Kidney (tissue), 13 donors: ENCODE measurements at regions not wholly inside any gene's neighbourhood (a gene's known extent, or its start where the extent isn't known, plus 50 kb on each side); places are given as distances from the start of the nearest gene placed in this dataset.
A peak's percentile ranks its signal among the peaks of the same experiment; 100 is the strongest.

Experiments used
- DNase-seq, 5 donors: peaks; one replicate each; pipeline ENCODE4 v3.0.0-alpha.2; 2013 to 2020
- FAIRE-seq: peaks from 2 replicates; lab custom pipeline; 2012; peaks lifted over from hg19 to GRCh38; lab: Jason Lieb, UNC
- H3K27ac ChIP-seq, 2 donors: one replicate each; pipeline ENCODE4 v1.7.0; 2013; ENCODE audit warnings: low read depth in 2 of 2, low read length in 2 of 2, inconsistent platforms in 1 of 2
- H3K27me3 ChIP-seq: one replicate; pipeline ENCODE4 v1.7.1; 2013; ENCODE audit warnings: low read length, inconsistent platforms; ENCODE audit not compliant: control insufficient read depth, insufficient read depth
- H3K36me3 ChIP-seq, 3 donors: one replicate each; pipeline versions ENCODE4 v1.7.0 to v1.7.1; 2013; ENCODE audit warnings: low read length in 3 of 3, control low read depth in 1 of 3, inconsistent platforms in 1 of 3; ENCODE audit not compliant: insufficient read depth in 3 of 3, control insufficient read depth in 2 of 3
- H3K4me1 ChIP-seq, 3 donors: one replicate each; pipeline versions ENCODE4 v1.7.0 to v1.7.1; 2013; ENCODE audit warnings: low read length in 3 of 3, inconsistent platforms in 1 of 3, low read depth in 1 of 3; ENCODE audit not compliant: control insufficient read depth in 2 of 3, insufficient read depth in 2 of 3
- H3K4me3 ChIP-seq, 3 donors: one replicate each; pipeline versions ENCODE4 v1.7.0 to v1.8.1; 2013; ENCODE audit warnings: low read length in 3 of 3, control low read depth in 1 of 3, inconsistent platforms in 1 of 3
- H3K9ac ChIP-seq, 3 donors: one replicate each; pipeline versions ENCODE4 v1.7.0 to v1.7.1; 2013; ENCODE audit warnings: low read length in 3 of 3, control low read depth in 1 of 3, inconsistent platforms in 1 of 3
- H3K9me3 ChIP-seq, 3 donors: one replicate each; pipeline versions ENCODE4 v1.7.0 to v1.7.1; 2013; ENCODE audit warnings: low read length in 3 of 3, control low read depth in 1 of 3, inconsistent platforms in 1 of 3; ENCODE audit not compliant: control insufficient read depth in 2 of 3, insufficient read depth in 1 of 3
- intact Hi-C: fragments of 100-400 bp; cut with DNase I; formaldehyde crosslinking; loops from one replicate; pipeline ENCODE4 v1.11.1; 2022
- TF ChIP-seq, protein P1 (sequence below): IDR thresholded peaks from 3 replicates; pipeline ENCODE4 v1.5.1; 2012; ENCODE audit warnings: mild to moderate bottlenecking, moderate library complexity, borderline replicate concordance; ENCODE audit not compliant: insufficient read depth; ENCODE audit errors: extremely low read depth
- donor health status: control.
- donor health status: control.
- donor health status: control.
- donor health status: control.
- donor health status: control.
- donor health status: DM: yes; HTN: yes; CAD: no.
- donor health status: Normal renal cell carcinoma (clear cell type).

GRCh38 chr2:216765761-216766262 is 70.5 kb upstream of the IGFBP5 start:
- DNase-seq, result peak in 4 of 5 donors; percentile 78 to 85 (median 82)
- H3K9me3 ChIP-seq, result no peaks in the 10 kb centered on the region
- peaks cover 0 to 2% (median 0%) of the 10 kb centered on the region in 3 donors for H3K4me1 ChIP-seq
- H3K27me3 ChIP-seq, result no peaks in the 10 kb centered on the region
- H3K27ac ChIP-seq, result no peak overlapping the region
- TF ChIP-seq, protein P1, sequence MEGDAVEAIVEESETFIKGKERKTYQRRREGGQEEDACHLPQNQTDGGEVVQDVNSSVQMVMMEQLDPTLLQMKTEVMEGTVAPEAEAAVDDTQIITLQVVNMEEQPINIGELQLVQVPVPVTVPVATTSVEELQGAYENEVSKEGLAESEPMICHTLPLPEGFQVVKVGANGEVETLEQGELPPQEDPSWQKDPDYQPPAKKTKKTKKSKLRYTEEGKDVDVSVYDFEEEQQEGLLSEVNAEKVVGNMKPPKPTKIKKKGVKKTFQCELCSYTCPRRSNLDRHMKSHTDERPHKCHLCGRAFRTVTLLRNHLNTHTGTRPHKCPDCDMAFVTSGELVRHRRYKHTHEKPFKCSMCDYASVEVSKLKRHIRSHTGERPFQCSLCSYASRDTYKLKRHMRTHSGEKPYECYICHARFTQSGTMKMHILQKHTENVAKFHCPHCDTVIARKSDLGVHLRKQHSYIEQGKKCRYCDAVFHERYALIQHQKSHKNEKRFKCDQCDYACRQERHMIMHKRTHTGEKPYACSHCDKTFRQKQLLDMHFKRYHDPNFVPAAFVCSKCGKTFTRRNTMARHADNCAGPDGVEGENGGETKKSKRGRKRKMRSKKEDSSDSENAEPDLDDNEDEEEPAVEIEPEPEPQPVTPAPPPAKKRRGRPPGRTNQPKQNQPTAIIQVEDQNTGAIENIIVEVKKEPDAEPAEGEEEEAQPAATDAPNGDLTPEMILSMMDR, result no peak
- no peak overlapping the region for H3K4me3 ChIP-seq
- FAIRE-seq, result no peak
- H3K9ac ChIP-seq, result no peak overlapping the region
- H3K36me3 ChIP-seq, result no peaks in the 10 kb centered on the region
- intact Hi-C loops, result no loop called here

DNA sequence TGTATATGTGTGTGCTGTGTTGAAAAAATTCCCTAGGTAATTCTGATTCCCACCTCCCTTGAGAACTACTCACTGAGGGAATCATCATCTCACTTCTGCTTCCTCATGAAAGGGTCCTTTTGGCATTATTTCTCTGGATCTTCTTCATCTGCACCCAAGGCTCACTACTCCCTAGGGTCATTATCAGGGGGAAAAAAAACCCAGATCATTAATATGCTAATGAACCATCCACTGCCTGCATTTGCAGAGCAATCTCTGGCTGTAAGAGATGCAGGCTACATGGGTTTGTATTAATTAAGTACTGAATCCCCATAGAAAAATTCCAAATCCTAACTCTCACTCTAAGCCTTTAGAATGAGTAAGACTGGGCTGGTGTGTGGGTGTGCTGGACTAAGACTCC is 68.0 kb upstream of the IGFBP5 start:
- Histone ChIP-seq H3K4me3 (no peak overlapping the region), H3K9me3 (no peaks in the 10 kb centered on the region), H3K36me3 (no peaks in the 10 kb centered on the region), H3K9ac (no peak overlapping the region), H3K27me3 (no peaks in the 10 kb centered on the region), H3K4me1 (peaks cover 0 to 2% (median 0%) of the 10 kb centered on the region in 3 donors), H3K27ac (no peak overlapping the region)
- DNase-seq, result no peak
- TF ChIP-seq, protein P1, result no peak
- intact Hi-C loops, result no loop called here
- FAIRE-seq, result no peak

DNA sequence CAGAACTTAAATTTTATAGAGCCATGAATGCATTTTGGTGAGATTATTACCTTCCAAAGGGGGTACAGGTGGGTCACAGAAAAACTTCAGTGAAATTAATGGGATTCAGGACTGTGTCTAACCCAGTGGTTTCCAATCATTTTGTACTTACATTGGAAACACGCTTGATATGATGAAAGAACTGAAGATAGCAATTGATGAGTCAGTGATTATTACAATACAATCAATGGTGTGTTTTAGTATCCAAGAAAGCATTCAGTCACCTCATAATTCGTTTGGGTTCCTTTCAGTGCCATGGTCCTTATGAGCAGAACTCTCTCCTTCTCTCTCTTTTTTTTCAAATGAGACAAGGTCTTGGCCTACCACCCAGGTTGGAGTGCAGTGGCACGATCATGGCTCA is 66.5 kb upstream of the IGFBP5 start:
- no peak for DNase-seq
- TF ChIP-seq, protein P1, result no peak
- H3K9ac ChIP-seq, result no peak overlapping the region
- H3K36me3 ChIP-seq, result no peaks in the 10 kb centered on the region
- no peak overlapping the region for H3K27ac ChIP-seq
- no peaks in the 10 kb centered on the region for H3K9me3 ChIP-seq
- intact Hi-C loops, result no loop called here
- H3K27me3 ChIP-seq, result no peaks in the 10 kb centered on the region
- H3K4me1 ChIP-seq, result no peaks in the 10 kb centered on the region
- FAIRE-seq, result no peak
- H3K4me3 ChIP-seq, result no peak overlapping the region

DNA sequence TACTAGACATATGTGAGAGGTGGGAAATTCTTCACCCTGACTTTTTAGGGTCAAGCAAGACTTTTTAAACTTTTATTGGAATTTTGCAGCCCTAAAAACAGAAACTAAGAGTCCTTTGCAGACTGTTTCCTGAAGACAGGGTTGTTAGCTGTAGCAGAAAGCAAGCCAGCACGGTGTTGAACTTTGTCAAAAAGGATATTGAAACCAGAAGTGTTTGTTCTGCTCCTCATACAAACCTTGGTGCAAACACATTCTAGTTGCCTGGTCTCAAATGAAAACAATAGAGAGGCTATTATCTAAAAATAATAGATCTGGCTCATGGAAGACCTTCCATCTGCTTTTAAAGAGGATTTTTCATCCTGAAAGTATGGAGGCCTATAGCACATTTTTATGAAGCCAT is 65.8 kb upstream of the IGFBP5 start:
- H3K4me3 ChIP-seq, result no peak overlapping the region
- FAIRE-seq (no peak), DNase-seq (no peak)
- TF ChIP-seq, protein P1, result no peak
- H3K9me3 ChIP-seq, result no peaks in the 10 kb centered on the region
- H3K9ac ChIP-seq, result no peak overlapping the region
- no peaks in the 10 kb centered on the region for H3K36me3 ChIP-seq
- no peaks in the 10 kb centered on the region for H3K27me3 ChIP-seq
- H3K27ac ChIP-seq, result no peak overlapping the region
- intact Hi-C loops, result no loop called here
- H3K4me1 ChIP-seq, result no peaks in the 10 kb centered on the region
